ENCODE measurements at regions not wholly inside any gene's neighbourhood (a gene's known extent, or its start where the extent isn't known, plus 50 kb on each side); places are given as distances from the start of the nearest gene placed in this dataset.
"Not testable (repeated sequence)": the region's sequence is repeated elsewhere in the genome, so short reads cannot be mapped to it uniquely, and the experiment has no call there.

DNA sequence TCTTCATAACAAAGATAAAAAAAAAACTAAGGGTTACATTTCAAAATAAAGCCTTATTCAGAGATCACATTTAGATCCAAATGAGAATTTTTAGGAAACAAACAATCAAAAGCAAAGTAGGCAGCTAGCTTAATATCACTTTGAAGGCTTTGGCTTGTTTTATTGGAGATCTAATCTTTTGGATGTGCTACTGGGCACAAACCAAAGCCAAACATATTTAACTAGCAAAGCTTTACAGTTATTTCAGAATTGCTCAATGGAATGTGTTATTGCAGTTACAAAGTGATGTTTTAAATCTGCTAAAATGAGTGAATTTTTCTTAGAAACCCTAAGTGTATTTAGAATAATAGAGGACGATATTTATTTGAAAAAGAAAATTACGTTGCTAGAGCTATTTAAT lies 114.7 kb upstream of the KLHL1 start:
- no peaks in the 10 kb centered on the region for H3K36me3 ChIP-seq
- H3K4me3 ChIP-seq: no peak overlapping the region
- H3K27me3 ChIP-seq: no peaks in the 10 kb centered on the region
- H3K4me1 ChIP-seq: no peaks in the 10 kb centered on the region
- intact Hi-C loops (cut with DNase I): no loop called here
- no peak for DNase-seq
- H3K27ac ChIP-seq: no peak overlapping the region
- H3K9me3 ChIP-seq: no peaks in the 10 kb centered on the region
- H3K9ac ChIP-seq (ENCODE audit: low read depth in 2 of 2, low read length in 2 of 2): no peak overlapping the region
- TF ChIP-seq, protein P1, sequence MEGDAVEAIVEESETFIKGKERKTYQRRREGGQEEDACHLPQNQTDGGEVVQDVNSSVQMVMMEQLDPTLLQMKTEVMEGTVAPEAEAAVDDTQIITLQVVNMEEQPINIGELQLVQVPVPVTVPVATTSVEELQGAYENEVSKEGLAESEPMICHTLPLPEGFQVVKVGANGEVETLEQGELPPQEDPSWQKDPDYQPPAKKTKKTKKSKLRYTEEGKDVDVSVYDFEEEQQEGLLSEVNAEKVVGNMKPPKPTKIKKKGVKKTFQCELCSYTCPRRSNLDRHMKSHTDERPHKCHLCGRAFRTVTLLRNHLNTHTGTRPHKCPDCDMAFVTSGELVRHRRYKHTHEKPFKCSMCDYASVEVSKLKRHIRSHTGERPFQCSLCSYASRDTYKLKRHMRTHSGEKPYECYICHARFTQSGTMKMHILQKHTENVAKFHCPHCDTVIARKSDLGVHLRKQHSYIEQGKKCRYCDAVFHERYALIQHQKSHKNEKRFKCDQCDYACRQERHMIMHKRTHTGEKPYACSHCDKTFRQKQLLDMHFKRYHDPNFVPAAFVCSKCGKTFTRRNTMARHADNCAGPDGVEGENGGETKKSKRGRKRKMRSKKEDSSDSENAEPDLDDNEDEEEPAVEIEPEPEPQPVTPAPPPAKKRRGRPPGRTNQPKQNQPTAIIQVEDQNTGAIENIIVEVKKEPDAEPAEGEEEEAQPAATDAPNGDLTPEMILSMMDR (IDR thresholded peaks at IDR 0.05): no peak

DNA sequence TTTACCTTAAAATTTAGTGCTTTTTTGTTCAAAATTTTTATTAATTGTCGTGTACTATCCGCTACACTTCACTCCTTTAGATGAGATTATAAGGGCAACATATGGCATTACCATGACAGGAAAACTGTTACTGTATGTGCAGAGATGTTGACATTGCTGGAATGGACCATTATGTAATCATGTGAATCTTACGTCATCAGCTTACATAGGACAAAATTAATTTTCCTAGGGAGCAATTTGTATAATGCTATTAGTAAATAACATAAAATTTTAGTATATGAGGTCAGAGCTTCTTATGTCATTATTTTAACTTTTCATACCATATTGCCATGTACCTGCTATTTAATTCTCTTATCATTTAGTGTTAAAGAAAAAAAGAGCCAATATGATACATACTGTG lies 110.4 kb upstream of the KLHL1 start:
- DNase-seq: no peak
- no peaks in the 10 kb centered on the region for H3K4me1 ChIP-seq
- intact Hi-C loops (cut with DNase I): no loop called here
- H3K9me3 ChIP-seq: no peaks in the 10 kb centered on the region
- no peak overlapping the region for H3K4me3 ChIP-seq
- no peaks in the 10 kb centered on the region for H3K27me3 ChIP-seq
- TF ChIP-seq, protein P1 (IDR thresholded peaks at IDR 0.05): no peak
- H3K36me3 ChIP-seq: no peaks in the 10 kb centered on the region
- no peak overlapping the region for H3K27ac ChIP-seq
- H3K9ac ChIP-seq (ENCODE audit: low read depth in 2 of 2, low read length in 2 of 2): no peak overlapping the region

DNA sequence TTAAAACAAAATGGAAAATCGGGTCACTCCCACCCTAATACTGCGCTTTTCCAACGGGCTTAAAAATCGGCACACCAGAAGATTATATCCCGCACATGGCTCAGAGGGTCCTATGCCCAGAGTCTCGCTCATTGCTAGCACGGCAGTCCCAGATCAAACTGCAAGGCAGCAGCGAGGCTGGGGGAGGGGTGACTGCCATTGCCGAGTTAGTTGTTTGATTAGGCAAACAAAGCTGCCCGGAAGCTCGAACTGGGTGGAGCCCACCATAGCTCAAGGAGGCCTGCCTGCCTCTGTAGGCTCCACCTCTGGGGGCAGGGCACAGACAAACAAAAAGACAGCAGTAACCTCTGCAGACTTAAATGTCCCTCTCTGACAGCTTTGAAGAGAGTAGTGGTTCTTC lies 100.7 kb upstream of the KLHL1 start:
- H3K9ac ChIP-seq (ENCODE audit: low read depth in 2 of 2, low read length in 2 of 2); H3K9me3 ChIP-seq; H3K4me3 ChIP-seq; DNase-seq; H3K4me1 ChIP-seq; H3K36me3 ChIP-seq; H3K27me3 ChIP-seq; H3K27ac ChIP-seq; intact Hi-C loops (cut with DNase I): not testable (repeated sequence)

DNA sequence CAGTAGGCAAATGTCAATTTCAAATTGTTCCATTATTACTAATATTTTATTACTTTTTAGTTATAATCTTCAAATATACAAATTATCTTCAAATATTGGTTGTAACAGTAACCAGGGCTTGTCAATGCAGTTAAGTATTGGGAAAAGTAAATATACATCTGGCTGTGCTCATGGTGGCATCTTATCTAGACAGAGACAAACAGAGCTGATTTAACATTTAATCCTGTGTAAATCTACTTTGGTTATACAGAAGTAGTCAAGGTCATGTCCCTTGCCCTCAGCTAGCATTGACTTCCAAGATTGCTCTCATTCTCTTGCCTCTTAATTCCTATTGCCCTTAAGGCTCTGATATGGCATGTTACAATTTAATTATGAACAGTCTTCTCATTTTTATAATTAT lies 98.4 kb upstream of the KLHL1 start:
- H3K9ac ChIP-seq (ENCODE audit: low read depth in 2 of 2, low read length in 2 of 2): no peak overlapping the region
- H3K27me3 ChIP-seq: no peaks in the 10 kb centered on the region
- no peak for DNase-seq
- no peak overlapping the region for H3K27ac ChIP-seq
- TF ChIP-seq, protein P1 (IDR thresholded peaks at IDR 0.05): no peak
- H3K4me3 ChIP-seq: no peak overlapping the region
- H3K9me3 ChIP-seq: no peaks in the 10 kb centered on the region
- H3K4me1 ChIP-seq: no peaks in the 10 kb centered on the region
- intact Hi-C loops (cut with DNase I): no loop called here
- H3K36me3 ChIP-seq: no peaks in the 10 kb centered on the region

DNA sequence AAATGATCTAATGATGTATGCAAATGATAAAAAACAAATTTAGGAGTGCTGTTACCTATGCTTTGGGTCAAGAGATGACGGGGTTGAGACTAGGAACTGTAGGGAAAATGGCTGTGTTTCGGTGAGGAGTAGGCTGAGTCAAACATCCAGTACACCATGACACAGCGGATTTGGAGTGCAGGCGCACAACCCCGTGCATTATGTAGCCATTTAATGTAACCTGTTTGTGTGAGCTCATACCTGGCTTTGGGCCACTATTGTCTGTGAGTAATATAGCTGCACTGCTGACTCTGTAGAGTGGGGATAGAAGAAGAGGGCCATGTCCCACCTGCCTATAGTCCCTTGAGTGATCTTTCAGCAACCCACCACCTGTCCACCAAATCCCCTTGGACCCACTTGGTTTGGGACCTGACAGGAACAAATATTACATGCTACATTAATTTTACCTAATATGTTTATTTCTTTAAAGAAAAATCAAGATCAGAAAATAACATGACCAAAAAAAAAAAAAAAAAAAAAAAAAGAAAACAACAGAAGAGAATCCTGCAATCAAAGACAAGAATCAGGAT lies 95.5 kb upstream of the KLHL1 start:
- TF ChIP-seq, protein P1 (IDR thresholded peaks at IDR 0.05): no peak

DNA sequence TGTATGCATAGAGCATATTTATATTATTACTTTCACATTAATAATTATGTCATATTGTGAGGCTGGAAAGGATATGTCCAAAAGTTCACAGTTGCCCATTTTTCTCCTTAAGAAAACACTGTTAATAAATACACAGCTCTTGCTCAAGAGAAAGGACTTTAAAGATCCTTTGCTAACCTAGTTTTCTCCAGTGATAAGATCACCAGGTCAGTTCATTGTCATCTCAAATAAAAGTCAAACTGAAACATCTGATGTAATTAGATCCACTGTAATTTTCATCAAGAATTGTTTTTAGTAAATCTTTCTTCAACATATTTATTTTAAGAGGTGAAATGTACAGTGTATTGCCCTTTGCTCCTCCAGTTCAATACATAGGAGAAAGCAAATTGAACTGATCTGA lies 82.8 kb upstream of the KLHL1 start:
- no peak for DNase-seq
- intact Hi-C loops (cut with DNase I): no loop called here
- TF ChIP-seq, protein P1 (IDR thresholded peaks at IDR 0.05): no peak
- Histone ChIP-seq H3K27me3 (no peaks in the 10 kb centered on the region), H3K9ac (ENCODE audit: low read depth in 2 of 2, low read length in 2 of 2) (no peak overlapping the region), H3K4me1 (no peaks in the 10 kb centered on the region), H3K27ac (no peak overlapping the region), H3K9me3 (no peaks in the 10 kb centered on the region), H3K4me3 (no peak overlapping the region), H3K36me3 (no peaks in the 10 kb centered on the region)

More for the DNA sequence above, 95.5 kb upstream of the KLHL1 start:
- H3K4me3 ChIP-seq: no peak overlapping the region
- no peak overlapping the region for H3K9ac ChIP-seq (ENCODE audit: low read depth in 2 of 2, low read length in 2 of 2)
- no peaks in the 10 kb centered on the region for H3K9me3 ChIP-seq
- H3K27ac ChIP-seq: no peak overlapping the region
- no peaks in the 10 kb centered on the region for H3K36me3 ChIP-seq
- intact Hi-C loops (cut with DNase I): no loop called here
- no peak for DNase-seq
- no peaks in the 10 kb centered on the region for H3K4me1 ChIP-seq
- H3K27me3 ChIP-seq: no peaks in the 10 kb centered on the region

Measured in colonic mucosa (tissue), 4 donors.